Breast epithelium (tissue), 4 donors: ENCODE measurements at regions not wholly inside any gene's neighbourhood (a gene's known extent, or its start where the extent isn't known, plus 50 kb on each side); places are given as distances from the start of the nearest gene placed in this dataset.

Experiments used
- DNase-seq, 2 donors: peaks; one replicate each; pipeline ENCODE4 v3.0.0-alpha.2; 2019; ENCODE audit warnings: low spot score in 2 of 2
- H3K27ac ChIP-seq, 2 donors: fragments of 200-600 bp; sonication (generic) in 1 of 2; one replicate each; pipeline ENCODE4 v1.5.1; 2016 to 2019; ENCODE audit warnings: mild to moderate bottlenecking in 1 of 2
- H3K27me3 ChIP-seq, 2 donors: fragments of 200-600 bp; sonication (generic) in 1 of 2; one replicate each; pipeline versions ENCODE4 v1.5.1 to v1.6.0; 2017 to 2019; ENCODE audit warnings: control low read depth in 1 of 2, mild to moderate bottlenecking in 1 of 2
- H3K36me3 ChIP-seq: fragments of 200-600 bp; one replicate; pipeline ENCODE4 v1.5.1; 2019
- H3K4me1 ChIP-seq, 2 donors: fragments of 200-600 bp; sonication (generic); one replicate each; pipeline ENCODE4 v1.5.1; 2016 to 2019; ENCODE audit warnings: control low read depth in 1 of 2
- H3K4me3 ChIP-seq, 3 donors: fragments of 200-600 bp; sonication (generic); 1 replicate in 2 of 3; 2 replicates in 1 of 3; pipeline ENCODE4 v1.5.1; 2016 to 2019; ENCODE audit warnings: mild to moderate bottlenecking in 3 of 3, moderate library complexity in 2 of 3
- H3K9me3 ChIP-seq, 2 donors: fragments of 200-600 bp; sonication (generic) in 1 of 2; one replicate each; pipeline ENCODE4 v1.5.1; 2016 to 2019; ENCODE audit warnings: control low read depth in 1 of 2
- POLR2A ChIP-seq: fragments of 450-650 bp; IDR thresholded peaks from one replicate; pipeline ENCODE4 v1.6.1; 2016; ENCODE audit warnings: antibody characterized with exemption, mild to moderate bottlenecking, moderate library complexity
- POLR2AphosphoS5 ChIP-seq, 3 donors: sonication (generic); formaldehyde crosslinking; IDR thresholded peaks; one replicate each; pipeline ENCODE4 v1.6.1; 2017; ENCODE audit warnings: antibody characterized with exemption in 3 of 3
- intact Hi-C: fragments of 100-400 bp; cut with DNase I; formaldehyde crosslinking; loops from one replicate; pipeline ENCODE4 v1.15.1; 2023; ENCODE audit warnings: low total_unique reads
- TF ChIP-seq, protein P1 (sequence below), 3 donors: fragments of 450-650 bp; IDR thresholded peaks; one replicate each; pipeline ENCODE4 v1.5.1; 2016 to 2017; ENCODE audit warnings: antibody characterized with exemption in 3 of 3, mild to moderate bottlenecking in 3 of 3, moderate library complexity in 3 of 3

DNA sequence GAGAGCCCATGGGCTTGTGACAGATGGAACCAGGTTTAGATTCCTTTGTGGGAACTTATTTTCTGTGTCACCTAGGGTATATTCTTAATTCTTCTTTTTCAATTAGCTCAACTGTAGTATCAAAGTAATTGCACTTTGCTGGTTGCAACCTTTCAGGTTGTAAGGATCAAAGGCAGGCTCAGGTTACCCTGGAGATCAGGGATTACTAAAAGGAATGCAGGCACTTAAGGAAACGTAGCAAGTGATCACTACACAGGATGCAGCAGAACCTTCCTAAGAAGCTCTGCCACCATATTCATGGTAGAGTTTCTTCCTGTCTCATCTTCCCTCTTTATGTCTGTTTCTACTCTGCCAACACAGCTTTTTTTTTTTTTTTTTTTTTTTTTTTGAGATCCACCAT, 133.2 kb upstream of the JAG1 start:
- Histone ChIP-seq H3K36me3 (no peaks in the 10 kb centered on the region), H3K27me3 (no peaks in the 10 kb centered on the region), H3K27ac (no peak overlapping the region), H3K4me1 (no peaks in the 10 kb centered on the region), H3K4me3 (no peak overlapping the region), H3K9me3 (no peaks in the 10 kb centered on the region)
- DNase-seq, result no peak
- intact Hi-C loops, result no loop called here
- TF ChIP-seq POLR2A, result no peak

DNA sequence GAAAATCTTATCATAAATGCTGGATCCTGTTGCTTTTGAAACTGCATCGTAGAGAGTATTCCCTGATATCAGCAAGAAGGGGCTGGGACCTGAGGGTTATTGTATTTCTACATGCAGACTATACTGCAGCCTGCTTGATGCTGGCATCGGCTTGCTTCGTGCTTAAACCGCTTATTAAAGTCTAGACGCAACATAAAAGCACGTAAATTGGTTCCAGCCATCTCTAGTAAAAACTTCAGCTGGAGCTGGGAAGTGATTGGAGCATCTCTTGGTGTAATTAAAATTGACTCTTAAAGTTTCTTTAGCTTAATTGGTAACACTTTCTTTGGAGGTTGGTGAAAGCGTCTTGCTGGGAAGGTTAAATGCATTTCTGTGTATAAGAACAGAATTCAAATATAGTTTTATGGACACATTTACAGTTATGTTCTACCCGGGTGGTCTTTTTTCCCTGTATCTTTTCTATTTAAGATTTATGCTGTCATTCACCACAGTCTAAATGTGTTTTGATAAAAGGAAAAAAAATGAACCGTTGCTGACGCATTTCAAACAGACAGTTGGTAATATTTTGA, 139.0 kb upstream of the JAG1 start:
- no peaks in the 10 kb centered on the region for H3K36me3 ChIP-seq
- no peaks in the 10 kb centered on the region for H3K27me3 ChIP-seq
- DNase-seq, result no peak
- no peak overlapping the region for H3K4me3 ChIP-seq
- intact Hi-C loops, result no loop called here
- TF ChIP-seq POLR2A (no peak), POLR2AphosphoS5 (IDR thresholded peaks at IDR 0.05) (no peak)
- TF ChIP-seq, protein P1, sequence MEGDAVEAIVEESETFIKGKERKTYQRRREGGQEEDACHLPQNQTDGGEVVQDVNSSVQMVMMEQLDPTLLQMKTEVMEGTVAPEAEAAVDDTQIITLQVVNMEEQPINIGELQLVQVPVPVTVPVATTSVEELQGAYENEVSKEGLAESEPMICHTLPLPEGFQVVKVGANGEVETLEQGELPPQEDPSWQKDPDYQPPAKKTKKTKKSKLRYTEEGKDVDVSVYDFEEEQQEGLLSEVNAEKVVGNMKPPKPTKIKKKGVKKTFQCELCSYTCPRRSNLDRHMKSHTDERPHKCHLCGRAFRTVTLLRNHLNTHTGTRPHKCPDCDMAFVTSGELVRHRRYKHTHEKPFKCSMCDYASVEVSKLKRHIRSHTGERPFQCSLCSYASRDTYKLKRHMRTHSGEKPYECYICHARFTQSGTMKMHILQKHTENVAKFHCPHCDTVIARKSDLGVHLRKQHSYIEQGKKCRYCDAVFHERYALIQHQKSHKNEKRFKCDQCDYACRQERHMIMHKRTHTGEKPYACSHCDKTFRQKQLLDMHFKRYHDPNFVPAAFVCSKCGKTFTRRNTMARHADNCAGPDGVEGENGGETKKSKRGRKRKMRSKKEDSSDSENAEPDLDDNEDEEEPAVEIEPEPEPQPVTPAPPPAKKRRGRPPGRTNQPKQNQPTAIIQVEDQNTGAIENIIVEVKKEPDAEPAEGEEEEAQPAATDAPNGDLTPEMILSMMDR (IDR thresholded peaks at IDR 0.05), result no peak
- no peaks in the 10 kb centered on the region for H3K9me3 ChIP-seq
- no peak overlapping the region for H3K27ac ChIP-seq
- no peaks in the 10 kb centered on the region for H3K4me1 ChIP-seq

DNA sequence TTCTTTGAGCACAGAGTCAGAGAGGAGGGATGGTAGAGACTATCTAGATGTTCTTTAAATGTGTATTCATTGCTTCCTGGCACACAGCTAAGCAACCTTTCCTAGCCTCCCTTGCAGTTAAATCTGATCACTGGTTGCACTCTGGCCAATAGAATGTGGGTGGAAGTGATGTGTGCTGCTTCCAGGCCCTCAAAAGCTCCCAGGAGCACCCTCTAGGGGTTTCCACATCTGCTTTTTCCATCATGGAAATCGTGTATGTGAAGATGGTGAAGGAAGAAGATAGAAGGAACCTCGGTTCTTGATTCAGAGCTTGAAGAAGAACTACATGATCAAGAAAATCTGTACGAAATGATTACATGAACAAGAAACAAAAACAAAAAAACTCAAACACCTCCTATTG, 149.8 kb upstream of the JAG1 start:
- no peaks in the 10 kb centered on the region for H3K9me3 ChIP-seq
- no peak overlapping the region for H3K27ac ChIP-seq
- TF ChIP-seq POLR2A (no peak), POLR2AphosphoS5 (IDR thresholded peaks at IDR 0.05) (no peak)
- TF ChIP-seq, protein P1 (IDR thresholded peaks at IDR 0.05), result no peak
- no peak for DNase-seq
- H3K4me1 ChIP-seq, result no peaks in the 10 kb centered on the region
- H3K36me3 ChIP-seq, result no peaks in the 10 kb centered on the region
- intact Hi-C loops, result loop anchor here (2.0 kb wide), 1 partner anchor 55 kb away; no protein-coding TSS in a partner anchor
- H3K4me3 ChIP-seq, result no peak overlapping the region
- H3K27me3 ChIP-seq, result no peaks in the 10 kb centered on the region

DNA sequence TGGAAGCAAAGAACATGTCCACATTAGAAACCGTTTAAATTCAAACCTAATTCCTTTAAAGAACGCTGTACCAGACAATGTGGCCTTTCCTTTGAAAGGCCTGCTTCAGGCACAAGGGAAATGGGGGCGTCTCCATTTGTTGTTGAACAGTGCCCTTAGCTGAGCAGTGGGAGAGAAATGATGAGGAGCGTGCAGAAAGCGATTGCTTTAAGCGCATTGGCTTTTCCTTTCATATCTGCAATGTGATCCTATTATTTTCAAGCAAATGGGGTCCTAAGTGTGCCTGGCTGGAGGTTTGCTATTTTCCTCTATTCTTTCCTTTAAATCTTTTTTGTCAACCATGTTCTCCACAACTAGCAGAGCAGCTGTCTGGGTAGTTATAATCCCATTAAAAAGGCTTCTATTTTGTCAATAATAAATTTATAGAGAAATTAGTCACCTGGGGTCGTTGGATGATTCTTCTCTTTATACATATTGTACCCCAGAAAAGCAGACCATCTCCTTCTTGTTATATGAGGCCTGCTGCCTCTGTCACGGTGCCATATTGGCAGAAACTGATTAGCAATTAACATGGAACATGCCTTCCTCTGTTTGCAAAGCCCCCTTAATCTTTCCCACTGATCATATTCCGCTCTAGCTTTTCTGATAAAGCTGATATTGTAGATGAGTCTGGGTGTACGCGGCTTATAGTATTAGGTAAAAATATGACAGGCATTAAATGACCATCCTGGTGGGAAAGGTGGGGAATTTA, 151.1 kb upstream of the JAG1 start:
- no peaks in the 10 kb centered on the region for H3K36me3 ChIP-seq
- H3K9me3 ChIP-seq, result no peaks in the 10 kb centered on the region
- H3K4me3 ChIP-seq, result no peak overlapping the region
- no peaks in the 10 kb centered on the region for H3K4me1 ChIP-seq
- intact Hi-C loops, result no loop called here
- TF ChIP-seq POLR2A, result no peak
- TF ChIP-seq, protein P1 (IDR thresholded peaks at IDR 0.05), result no peak
- TF ChIP-seq POLR2AphosphoS5 (IDR thresholded peaks at IDR 0.05), result no peak
- H3K27me3 ChIP-seq, result no peaks in the 10 kb centered on the region
- H3K27ac ChIP-seq, result no peak overlapping the region
- DNase-seq, result no peak

DNA sequence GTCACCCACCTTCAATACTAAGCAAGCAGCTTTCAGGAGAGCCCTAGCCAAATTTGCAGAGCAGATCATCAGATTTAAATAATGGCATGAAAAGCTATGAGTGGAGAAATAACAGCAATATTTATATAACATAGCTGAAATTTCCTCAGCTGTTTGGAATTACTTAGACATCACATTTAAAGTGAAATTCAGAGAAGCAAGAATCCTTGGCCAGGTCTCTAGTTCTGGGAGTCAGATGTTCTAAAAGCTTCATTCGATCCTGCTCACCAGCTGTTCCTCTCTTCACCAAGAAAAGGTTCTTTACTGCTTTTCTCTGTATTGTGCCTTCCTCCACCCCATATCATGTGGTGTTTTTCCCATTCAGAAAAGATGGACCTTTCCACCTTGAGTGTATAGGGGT, 152.3 kb upstream of the JAG1 start:
- Histone ChIP-seq H3K4me3 (no peak overlapping the region), H3K27ac (no peak overlapping the region), H3K36me3 (no peaks in the 10 kb centered on the region), H3K27me3 (no peaks in the 10 kb centered on the region), H3K4me1 (no peaks in the 10 kb centered on the region), H3K9me3 (no peaks in the 10 kb centered on the region)
- DNase-seq, result no peak
- intact Hi-C loops, result no loop called here
- TF ChIP-seq, protein P1 (IDR thresholded peaks at IDR 0.05), result no peak
- TF ChIP-seq POLR2AphosphoS5 (IDR thresholded peaks at IDR 0.05) (no peak), POLR2A (no peak)
